ENCODE measurements at regions not wholly inside any gene's neighbourhood (a gene's known extent, or its start where the extent isn't known, plus 50 kb on each side); places are given as distances from the start of the nearest gene placed in this dataset.

GRCh38 chr5:79878136-79878679, 112.9 kb downstream of the MTX3 start:
- Mint-ChIP-seq H3K27ac (no peak overlapping the region), H3K27me3 (peaks cover 1 to 14% of the 10 kb centered on the region in 2 donors), H3K4me3 (no peak overlapping the region), H3K4me1 (no peaks in the 10 kb centered on the region), H3K9me3 (peaks cover 0 to 2% (median 0%) of the 10 kb centered on the region in 5 donors), H3K36me3 (no peaks in the 10 kb centered on the region)
- Histone ChIP-seq H3K27ac (ENCODE audit: low read depth, low read length) (no peak overlapping the region), H3K9me3 (ENCODE audit: low read length) (no peaks in the 10 kb centered on the region), H3K27me3 (ENCODE audit: insufficient read depth, low read length, poor library complexity, severe bottlenecking) (no peaks in the 10 kb centered on the region), H3K4me3 (ENCODE audit: low read length) (no peak overlapping the region), H3K4me1 (ENCODE audit: insufficient read depth, low read length) (no peaks in the 10 kb centered on the region), H3K36me3 (ENCODE audit: insufficient read depth, low read length) (no peaks in the 10 kb centered on the region)
- POLR2A ChIA-PET, result interaction anchor here (0.5 kb wide), 1 partner anchor 311 kb away, joined by 9 read pairs; no protein-coding TSS in a partner anchor
- DNase-seq, result no peak
- CTCF ChIA-PET, result interaction anchor here (0.8 kb wide), 1 partner anchor 19 kb away, joined by 3 read pairs; no protein-coding TSS in a partner anchor

GRCh38 chr5:79876456-79876855, 114.6 kb downstream of the MTX3 start:
- Mint-ChIP-seq H3K27ac (no peak overlapping the region), H3K36me3 (no peaks in the 10 kb centered on the region), H3K4me3 (no peak overlapping the region), H3K27me3 (peaks cover 1 to 28% of the 10 kb centered on the region in 2 donors), H3K4me1 (no peaks in the 10 kb centered on the region), H3K9me3 (peaks cover 0 to 2% (median 0%) of the 10 kb centered on the region in 5 donors)
- CTCF ChIA-PET, result no interaction called here
- POLR2A ChIA-PET, result no interaction called here
- Histone ChIP-seq H3K4me3 (ENCODE audit: low read length) (no peak overlapping the region), H3K27ac (ENCODE audit: low read depth, low read length) (no peak overlapping the region), H3K9me3 (ENCODE audit: low read length) (no peaks in the 10 kb centered on the region), H3K36me3 (ENCODE audit: insufficient read depth, low read length) (no peaks in the 10 kb centered on the region), H3K27me3 (ENCODE audit: insufficient read depth, low read length, poor library complexity, severe bottlenecking) (no peaks in the 10 kb centered on the region), H3K4me1 (ENCODE audit: insufficient read depth, low read length) (no peaks in the 10 kb centered on the region)
- no peak for DNase-seq

GRCh38 chr5:79875230-79875629, 115.8 kb downstream of the MTX3 start:
- H3K27ac Mint-ChIP-seq, result no peak overlapping the region
- Histone ChIP-seq H3K27me3 (ENCODE audit: insufficient read depth, low read length, poor library complexity, severe bottlenecking) (no peaks in the 10 kb centered on the region), H3K27ac (ENCODE audit: low read depth, low read length) (no peak overlapping the region), H3K36me3 (ENCODE audit: insufficient read depth, low read length) (no peaks in the 10 kb centered on the region), H3K9me3 (ENCODE audit: low read length) (no peaks in the 10 kb centered on the region), H3K4me1 (ENCODE audit: insufficient read depth, low read length) (no peaks in the 10 kb centered on the region), H3K4me3 (ENCODE audit: low read length) (no peak overlapping the region)
- DNase-seq, result no peak
- H3K9me3 Mint-ChIP-seq, result peaks cover 0 to 2% (median 0%) of the 10 kb centered on the region in 5 donors
- H3K4me3 Mint-ChIP-seq, result no peak overlapping the region
- ChIA-PET CTCF (no interaction called here), POLR2A (no interaction called here)
- no peaks in the 10 kb centered on the region for H3K36me3 Mint-ChIP-seq
- peaks cover 4 to 31% of the 10 kb centered on the region in 2 donors for H3K27me3 Mint-ChIP-seq
- H3K4me1 Mint-ChIP-seq, result no peaks in the 10 kb centered on the region

GRCh38 chr5:79873187-79873586, 117.9 kb downstream of the MTX3 start:
- POLR2A ChIA-PET, result interaction anchor here (0.5 kb wide), 1 partner anchor 180 kb away, joined by 3 read pairs; no protein-coding TSS in a partner anchor
- Mint-ChIP-seq H3K4me1 (no peaks in the 10 kb centered on the region), H3K27ac (no peak overlapping the region)

GRCh38 chr5:79872291-79872690, 118.8 kb downstream of the MTX3 start:
- Histone ChIP-seq H3K9me3 (ENCODE audit: low read length) (no peaks in the 10 kb centered on the region), H3K27ac (ENCODE audit: low read depth, low read length) (no peak overlapping the region), H3K4me3 (ENCODE audit: low read length) (no peak overlapping the region), H3K27me3 (ENCODE audit: insufficient read depth, low read length, poor library complexity, severe bottlenecking) (no peaks in the 10 kb centered on the region), H3K4me1 (ENCODE audit: insufficient read depth, low read length) (no peaks in the 10 kb centered on the region), H3K36me3 (ENCODE audit: insufficient read depth, low read length) (no peaks in the 10 kb centered on the region)
- Mint-ChIP-seq H3K4me1 (no peaks in the 10 kb centered on the region), H3K9me3 (no peaks in the 10 kb centered on the region), H3K27ac (no peak overlapping the region), H3K4me3 (no peak overlapping the region), H3K27me3 (peaks cover 4 to 56% of the 10 kb centered on the region in 2 donors), H3K36me3 (no peaks in the 10 kb centered on the region)
- ChIA-PET POLR2A (no interaction called here), CTCF (no interaction called here)
- no peak for DNase-seq

More at GRCh38 chr5:79873187-79873586, 117.9 kb downstream of the MTX3 start:
- H3K27me3 Mint-ChIP-seq, result peaks cover 4 to 48% of the 10 kb centered on the region in 2 donors
- no peak for DNase-seq
- CTCF ChIA-PET, result no interaction called here
- no peaks in the 10 kb centered on the region for H3K9me3 Mint-ChIP-seq
- H3K36me3 Mint-ChIP-seq, result no peaks in the 10 kb centered on the region
- Histone ChIP-seq H3K4me3 (ENCODE audit: low read length) (no peak overlapping the region), H3K27me3 (ENCODE audit: insufficient read depth, low read length, poor library complexity, severe bottlenecking) (no peaks in the 10 kb centered on the region), H3K36me3 (ENCODE audit: insufficient read depth, low read length) (no peaks in the 10 kb centered on the region), H3K9me3 (ENCODE audit: low read length) (no peaks in the 10 kb centered on the region), H3K4me1 (ENCODE audit: insufficient read depth, low read length) (no peaks in the 10 kb centered on the region), H3K27ac (ENCODE audit: low read depth, low read length) (no peak overlapping the region)
- H3K4me3 Mint-ChIP-seq, result no peak overlapping the region

- no peak overlapping the region for H3K4me3 Mint-ChIP-seq
- H3K27ac Mint-ChIP-seq, result no peak overlapping the region
- H3K27me3 Mint-ChIP-seq, result peaks cover 4 to 63% of the 10 kb centered on the region in 2 donors
- H3K36me3 ChIP-seq (ENCODE audit: insufficient read depth, low read length), result no peaks in the 10 kb centered on the region
- ChIA-PET CTCF (no interaction called here), POLR2A (no interaction called here)
- no peaks in the 10 kb centered on the region for H3K4me1 Mint-ChIP-seq
- DNase-seq, result no peak
- no peak overlapping the region for H3K27ac ChIP-seq (ENCODE audit: low read depth, low read length)
- no peak overlapping the region for H3K4me3 ChIP-seq (ENCODE audit: low read length)
- no peaks in the 10 kb centered on the region for H3K36me3 Mint-ChIP-seq
- H3K9me3 ChIP-seq (ENCODE audit: low read length), result no peaks in the 10 kb centered on the region
- no peaks in the 10 kb centered on the region for H3K27me3 ChIP-seq (ENCODE audit: insufficient read depth, low read length, poor library complexity, severe bottlenecking)
- H3K9me3 Mint-ChIP-seq, result no peaks in the 10 kb centered on the region
- H3K4me1 ChIP-seq (ENCODE audit: insufficient read depth, low read length), result no peaks in the 10 kb centered on the region
These were observed 119.5 kb downstream of the MTX3 start for GRCh38 chr5:79871364-79872120.

- H3K4me1 ChIP-seq (ENCODE audit: insufficient read depth, low read length), result no peaks in the 10 kb centered on the region
- H3K27me3 Mint-ChIP-seq, result peaks cover 14 to 64% of the 10 kb centered on the region in 2 donors
- H3K36me3 Mint-ChIP-seq, result no peaks in the 10 kb centered on the region
- H3K4me3 ChIP-seq (ENCODE audit: low read length), result no peak overlapping the region
- no peaks in the 10 kb centered on the region for H3K36me3 ChIP-seq (ENCODE audit: insufficient read depth, low read length)
- H3K27me3 ChIP-seq (ENCODE audit: insufficient read depth, low read length, poor library complexity, severe bottlenecking), result no peaks in the 10 kb centered on the region
- H3K9me3 ChIP-seq (ENCODE audit: low read length), result no peaks in the 10 kb centered on the region
- H3K4me3 Mint-ChIP-seq, result no peak overlapping the region
- ChIA-PET POLR2A (no interaction called here), CTCF (interaction anchor here (0.6 kb wide), 1 partner anchor 305 kb away, joined by 3 read pairs; no protein-coding TSS in a partner anchor)
- H3K27ac ChIP-seq (ENCODE audit: low read depth, low read length), result no peak overlapping the region
- H3K27ac Mint-ChIP-seq, result no peak overlapping the region
- H3K4me1 Mint-ChIP-seq, result no peaks in the 10 kb centered on the region
- H3K9me3 Mint-ChIP-seq, result peaks cover 0 to 1% (median 0%) of the 10 kb centered on the region in 5 donors
- no peak for DNase-seq
These were observed 122.8 kb downstream of the MTX3 start for GRCh38 chr5:79868163-79868670.

- no peak overlapping the region for H3K27ac ChIP-seq (ENCODE audit: low read depth, low read length)
- H3K27me3 ChIP-seq (ENCODE audit: insufficient read depth, low read length, poor library complexity, severe bottlenecking), result no peaks in the 10 kb centered on the region
- H3K4me1 Mint-ChIP-seq, result no peaks in the 10 kb centered on the region
- no peaks in the 10 kb centered on the region for H3K9me3 ChIP-seq (ENCODE audit: low read length)
- peaks cover 11 to 47% of the 10 kb centered on the region in 2 donors for H3K27me3 Mint-ChIP-seq
- POLR2A ChIA-PET, result no interaction called here
- H3K9me3 Mint-ChIP-seq, result peaks cover 0 to 1% (median 0%) of the 10 kb centered on the region in 5 donors
- CTCF ChIA-PET, result no interaction called here
- no peaks in the 10 kb centered on the region for H3K36me3 Mint-ChIP-seq
- DNase-seq, result no peak
- no peaks in the 10 kb centered on the region for H3K4me1 ChIP-seq (ENCODE audit: insufficient read depth, low read length)
- no peak overlapping the region for H3K4me3 Mint-ChIP-seq
- H3K4me3 ChIP-seq (ENCODE audit: low read length), result no peak overlapping the region
- no peak overlapping the region for H3K27ac Mint-ChIP-seq
- H3K36me3 ChIP-seq (ENCODE audit: insufficient read depth, low read length), result no peaks in the 10 kb centered on the region
These were observed 125.5 kb downstream of the MTX3 start for GRCh38 chr5:79865579-79865978.

All from CD8-positive, alpha-beta memory T cell (primary cell).